WTC11 (cell line): ENCODE measurements at regions not wholly inside any gene's neighbourhood (a gene's known extent, or its start where the extent isn't known, plus 50 kb on each side); places are given as distances from the start of the nearest gene placed in this dataset.

Experiments used
- ATAC-seq: fragments of 200-7000 bp; cut with Tn5 transposase; 2 replicates; pipeline ENCODE4 v1.10.0; 2021; ENCODE audit warnings: mild to moderate bottlenecking, moderate library complexity
- CTCF ChIA-PET: fragments of 300-600 bp; sonication (Branson Sonifier 250); formaldehyde crosslinking; loops from one replicate; lab custom pipeline; 2021; ENCODE audit warnings: antibody characterized with exemption; lab: Charles Lee
- POLR2A ChIA-PET: fragments of 350-600 bp; sonication (Branson Sonifier 250); formaldehyde crosslinking; loops from one replicate; lab custom pipeline; 2021; ENCODE audit warnings: antibody characterized with exemption; lab: Charles Lee
- DNase-seq: peaks from one replicate; pipeline ENCODE4 v3.0.0; 2021; ENCODE audit warnings: low spot score
- H3K27ac Mint-ChIP-seq: 2 replicates; pipeline ENCODE4 v1.8.0; 2021; ENCODE audit warnings: mixed read lengths
- H3K27me3 Mint-ChIP-seq: 2 replicates; pipeline ENCODE4 v1.8.0; 2021; ENCODE audit warnings: low read depth, mild to moderate bottlenecking, moderate library complexity, mixed read lengths
- H3K36me3 Mint-ChIP-seq: 2 replicates; pipeline ENCODE4 v1.8.0; 2021; ENCODE audit warnings: mixed read lengths
- H3K4me1 Mint-ChIP-seq: 2 replicates; pipeline ENCODE4 v1.8.0; 2022; ENCODE audit warnings: mixed read lengths
- H3K4me3 Mint-ChIP-seq: 2 replicates; pipeline ENCODE4 v1.8.0; 2021; ENCODE audit warnings: mild to moderate bottlenecking, moderate library complexity, mixed read lengths
- H3K9me3 Mint-ChIP-seq: 2 replicates; pipeline ENCODE4 v1.8.0; 2021; ENCODE audit warnings: mixed read lengths
- ETV6 ChIP-seq: sonication (generic); formaldehyde crosslinking; IDR thresholded peaks from 2 replicates; pipeline ENCODE4 v1.8.1; 2022; ENCODE audit warnings: mild to moderate bottlenecking, missing genetic modification reagents
- FOXJ3 ChIP-seq: sonication (generic); formaldehyde crosslinking; IDR thresholded peaks from 2 replicates; pipeline ENCODE4 v1.9.0; 2021; ENCODE audit warnings: missing genetic modification reagents, mild to moderate bottlenecking, borderline replicate concordance
- GTF2I ChIP-seq: fragments of 250-450 bp; sonication (Bioruptor Pico); conservative IDR thresholded peaks from 2 replicates; pipeline ENCODE4 v1.4.0; 2021; ENCODE audit warnings: mild to moderate bottlenecking
- IRF2 ChIP-seq: sonication (generic); formaldehyde crosslinking; IDR thresholded peaks from 2 replicates; pipeline ENCODE4 v1.8.0; 2022; ENCODE audit warnings: low read depth, missing genetic modification reagents, borderline replicate concordance
- JAZF1 ChIP-seq: fragments of 250-450 bp; sonication (Bioruptor Pico); IDR thresholded peaks from 2 replicates; pipeline ENCODE4 v1.9.0; 2021; ENCODE audit warnings: moderate library complexity, mild to moderate bottlenecking, inconsistent platforms
- JUN ChIP-seq: sonication (generic); formaldehyde crosslinking; IDR thresholded peaks from 2 replicates; pipeline ENCODE4 v1.8.0; 2023; ENCODE audit warnings: mild to moderate bottlenecking, missing genetic modification reagents
- KAT7 ChIP-seq: sonication (generic); formaldehyde crosslinking; IDR thresholded peaks from 2 replicates; pipeline ENCODE4 v1.8.1; 2023; ENCODE audit warnings: missing genetic modification reagents, mild to moderate bottlenecking, borderline replicate concordance
- MYBL2 ChIP-seq: sonication (generic); formaldehyde crosslinking; IDR thresholded peaks from 2 replicates; pipeline ENCODE4 v1.8.1; 2023; ENCODE audit warnings: mild to moderate bottlenecking, moderate library complexity, missing genetic modification reagents
- NR2C2 ChIP-seq: sonication (generic); formaldehyde crosslinking; IDR thresholded peaks from 2 replicates; pipeline ENCODE4 v1.8.0; 2022; ENCODE audit warnings: mild to moderate bottlenecking, missing genetic modification reagents
- NR3C1 ChIP-seq: sonication (generic); formaldehyde crosslinking; conservative IDR thresholded peaks from 2 replicates; pipeline ENCODE4 v1.8.1; 2023; ENCODE audit warnings: low read depth, mild to moderate bottlenecking, missing genetic modification reagents
- PRRX2 ChIP-seq: fragments of 250-450 bp; sonication (Bioruptor Pico); IDR thresholded peaks from 2 replicates; pipeline ENCODE4 v1.8.0; 2021; ENCODE audit warnings: mild to moderate bottlenecking
- RELA ChIP-seq: sonication (generic); formaldehyde crosslinking; IDR thresholded peaks from 2 replicates; pipeline ENCODE4 v1.8.1; 2022; ENCODE audit warnings: missing genetic modification reagents, mild to moderate bottlenecking, borderline replicate concordance
- SMAD3 ChIP-seq: sonication (generic); formaldehyde crosslinking; IDR thresholded peaks from 2 replicates; pipeline ENCODE4 v1.8.0; 2022; ENCODE audit warnings: missing genetic modification reagents, mild to moderate bottlenecking, borderline replicate concordance
- SOX15 ChIP-seq: fragments of 250-450 bp; sonication (Bioruptor Pico); IDR thresholded peaks from 2 replicates; pipeline ENCODE4 v1.9.0; 2021; ENCODE audit warnings: mild to moderate bottlenecking
- TCF7 ChIP-seq: sonication (generic); formaldehyde crosslinking; IDR thresholded peaks from 2 replicates; pipeline ENCODE4 v1.8.0; 2022; ENCODE audit warnings: mild to moderate bottlenecking, low read depth, missing genetic modification reagents, moderate library complexity
- TEAD1 ChIP-seq: sonication (generic); formaldehyde crosslinking; IDR thresholded peaks from 2 replicates; pipeline ENCODE4 v1.8.0; 2022; ENCODE audit warnings: mild to moderate bottlenecking, missing genetic modification reagents
- TEAD4 ChIP-seq: sonication (generic); formaldehyde crosslinking; IDR thresholded peaks from 2 replicates; pipeline ENCODE4 v1.8.0; 2022; ENCODE audit warnings: mild to moderate bottlenecking, missing genetic modification reagents
- TP53 ChIP-seq: sonication (generic); formaldehyde crosslinking; IDR thresholded peaks from 2 replicates; pipeline ENCODE4 v1.8.1; 2023; ENCODE audit warnings: mild to moderate bottlenecking, missing genetic modification reagents
- USF1 ChIP-seq: sonication (generic); formaldehyde crosslinking; IDR thresholded peaks from 2 replicates; pipeline ENCODE4 v1.8.0; 2022; ENCODE audit warnings: mild to moderate bottlenecking, missing genetic modification reagents
- ZBTB21 ChIP-seq: sonication (generic); formaldehyde crosslinking; IDR thresholded peaks from 2 replicates; pipeline ENCODE4 v1.8.1; 2023; ENCODE audit warnings: mild to moderate bottlenecking, missing genetic modification reagents, borderline replicate concordance
- ZNF121 ChIP-seq: sonication (generic); formaldehyde crosslinking; IDR thresholded peaks from 2 replicates; pipeline ENCODE4 v1.8.0; 2023; ENCODE audit warnings: missing genetic modification reagents
- ZNF138 ChIP-seq: sonication (generic); formaldehyde crosslinking; conservative IDR thresholded peaks from 2 replicates; pipeline ENCODE4 v1.8.1; 2022; ENCODE audit warnings: mild to moderate bottlenecking, moderate library complexity, missing genetic modification reagents
- ZNF232 ChIP-seq: sonication (generic); formaldehyde crosslinking; IDR thresholded peaks from 2 replicates; pipeline ENCODE4 v1.8.0; 2022; ENCODE audit warnings: mild to moderate bottlenecking, missing genetic modification reagents
- ZNF317 ChIP-seq: sonication (generic); formaldehyde crosslinking; IDR thresholded peaks from 2 replicates; pipeline ENCODE4 v1.8.1; 2023; ENCODE audit warnings: low read depth, mild to moderate bottlenecking, moderate library complexity, missing genetic modification reagents, borderline replicate concordance
- ZNF423 ChIP-seq: fragments of 250-450 bp; sonication (Bioruptor Pico); IDR thresholded peaks from 2 replicates; pipeline ENCODE4 v2.1.2; 2022; ENCODE audit warnings: mild to moderate bottlenecking, moderate library complexity
- ZNF512 ChIP-seq: sonication (generic); formaldehyde crosslinking; IDR thresholded peaks from 2 replicates; pipeline ENCODE4 v1.8.1; 2022; ENCODE audit warnings: missing genetic modification reagents, borderline replicate concordance
- ZNF671 ChIP-seq: fragments of 250-450 bp; sonication (Bioruptor Pico); IDR thresholded peaks from 2 replicates; pipeline ENCODE4 v1.8.0; 2021; ENCODE audit warnings: mild to moderate bottlenecking
- TF ChIP-seq, protein P1 (sequence below): sonication (generic); formaldehyde crosslinking; IDR thresholded peaks from 2 replicates; pipeline ENCODE4 v1.8.0; 2022; ENCODE audit warnings: mild to moderate bottlenecking, missing genetic modification reagents
- TF ChIP-seq, protein P2 (sequence below): sonication (generic); formaldehyde crosslinking; conservative IDR thresholded peaks from 2 replicates; pipeline ENCODE4 v1.8.1; 2022; ENCODE audit warnings: mild to moderate bottlenecking, missing genetic modification reagents
- TF ChIP-seq, protein P3 (sequence below): sonication (generic); formaldehyde crosslinking; IDR thresholded peaks from 2 replicates; pipeline ENCODE4 v1.8.1; 2022; ENCODE audit warnings: mild to moderate bottlenecking, missing genetic modification reagents, moderate library complexity, borderline replicate concordance
- TF ChIP-seq, protein P4 (sequence below): sonication (generic); formaldehyde crosslinking; IDR thresholded peaks from 2 replicates; pipeline ENCODE4 v1.8.0; 2022; ENCODE audit warnings: mild to moderate bottlenecking, missing genetic modification reagents

- TF ChIP-seq SMAD3 (CRISPR knock-in tag): no peak
- no peak for TF ChIP-seq FOXJ3 (CRISPR knock-in tag)
- no peak for TF ChIP-seq MYBL2 (CRISPR knock-in tag)
- no peak for TF ChIP-seq TEAD4 (CRISPR knock-in tag)
- no peak for TF ChIP-seq ETV6 (CRISPR knock-in tag)
- TF ChIP-seq ZNF317: no peak
- no peak for TF ChIP-seq TEAD1 (CRISPR knock-in tag)
- TF ChIP-seq RELA (CRISPR knock-in tag): no peak
- TF ChIP-seq NR3C1: no peak
- no peak for TF ChIP-seq GTF2I
- TF ChIP-seq NR2C2: no peak
- TF ChIP-seq, protein P1, sequence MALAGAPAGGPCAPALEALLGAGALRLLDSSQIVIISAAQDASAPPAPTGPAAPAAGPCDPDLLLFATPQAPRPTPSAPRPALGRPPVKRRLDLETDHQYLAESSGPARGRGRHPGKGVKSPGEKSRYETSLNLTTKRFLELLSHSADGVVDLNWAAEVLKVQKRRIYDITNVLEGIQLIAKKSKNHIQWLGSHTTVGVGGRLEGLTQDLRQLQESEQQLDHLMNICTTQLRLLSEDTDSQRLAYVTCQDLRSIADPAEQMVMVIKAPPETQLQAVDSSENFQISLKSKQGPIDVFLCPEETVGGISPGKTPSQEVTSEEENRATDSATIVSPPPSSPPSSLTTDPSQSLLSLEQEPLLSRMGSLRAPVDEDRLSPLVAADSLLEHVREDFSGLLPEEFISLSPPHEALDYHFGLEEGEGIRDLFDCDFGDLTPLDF (CRISPR knock-in tag): no peak
- no peak for TF ChIP-seq USF1 (CRISPR knock-in tag)
- TF ChIP-seq PRRX2 (CRISPR knock-in tag): no peak
- TF ChIP-seq ZNF232 (CRISPR knock-in tag): no peak
- no peak for TF ChIP-seq KAT7 (CRISPR knock-in tag)
- TF ChIP-seq, protein P2, sequence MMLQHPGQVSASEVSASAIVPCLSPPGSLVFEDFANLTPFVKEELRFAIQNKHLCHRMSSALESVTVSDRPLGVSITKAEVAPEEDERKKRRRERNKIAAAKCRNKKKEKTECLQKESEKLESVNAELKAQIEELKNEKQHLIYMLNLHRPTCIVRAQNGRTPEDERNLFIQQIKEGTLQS (CRISPR knock-in tag): no peak
- TF ChIP-seq ZNF671 (CRISPR knock-in tag): no peak
- TF ChIP-seq ZNF512 (CRISPR knock-in tag): no peak
- TF ChIP-seq TP53 (CRISPR knock-in tag): no peak
- Mint-ChIP-seq H3K36me3 (no peaks in the 10 kb centered on the region), H3K27ac (no peak overlapping the region), H3K4me1 (peaks cover 9% of the 10 kb centered on the region), H3K27me3 (no peaks in the 10 kb centered on the region), H3K4me3 (no peak overlapping the region), H3K9me3 (no peaks in the 10 kb centered on the region)
- ATAC-seq (no peak), DNase-seq (no peak)
- ChIA-PET POLR2A (no interaction called here), CTCF (no interaction called here)
Observed at GRCh38 chr6:113701552-113702254, 155.4 kb upstream of the MARCKS start.

DNA sequence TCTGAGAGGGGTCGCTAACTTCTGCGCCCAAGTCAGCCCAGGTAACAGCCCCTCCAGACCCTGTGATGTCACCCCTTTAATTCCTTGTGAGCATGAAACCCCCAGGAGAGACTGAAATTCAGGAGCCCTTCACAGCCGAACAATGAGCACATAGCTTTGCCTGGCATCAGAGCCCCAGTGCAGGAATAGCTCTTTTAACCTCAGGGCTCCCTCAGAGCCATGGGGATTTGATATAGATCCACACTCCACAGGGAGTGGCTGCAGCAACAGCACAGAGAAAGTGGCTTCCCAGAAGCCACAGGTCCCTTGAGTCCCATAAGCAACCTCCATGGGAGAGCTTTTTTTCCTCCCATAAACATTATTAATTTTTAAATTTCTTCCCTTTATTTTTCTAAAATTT, 150.0 kb upstream of the MARCKS start:
- no peaks in the 10 kb centered on the region for H3K9me3 Mint-ChIP-seq
- H3K27me3 Mint-ChIP-seq: no peaks in the 10 kb centered on the region
- ATAC-seq: peak; percentile 34
- DNase-seq: no peak
- H3K27ac Mint-ChIP-seq: no peak overlapping the region
- no peak overlapping the region for H3K4me3 Mint-ChIP-seq
- ChIA-PET POLR2A (no interaction called here), CTCF (no interaction called here)
- 0 out of 2 replicates have a peak, but pooled peaks cover 2% of the 10 kb centered on the region for H3K4me1 Mint-ChIP-seq
- H3K36me3 Mint-ChIP-seq: no peaks in the 10 kb centered on the region
- TF ChIP-seq TCF7 (no peak), ZBTB21 (CRISPR knock-in tag) (no peak), JUN (CRISPR knock-in tag) (no peak), KAT7 (CRISPR knock-in tag) (no peak), SOX15 (CRISPR knock-in tag) (no peak), JAZF1 (no peak), GTF2I (no peak), ZNF423 (CRISPR knock-in tag) (no peak), IRF2 (CRISPR knock-in tag) (no peak), ZNF138 (CRISPR knock-in tag) (no peak), ZNF121 (CRISPR knock-in tag) (no peak)
- TF ChIP-seq, protein P3, sequence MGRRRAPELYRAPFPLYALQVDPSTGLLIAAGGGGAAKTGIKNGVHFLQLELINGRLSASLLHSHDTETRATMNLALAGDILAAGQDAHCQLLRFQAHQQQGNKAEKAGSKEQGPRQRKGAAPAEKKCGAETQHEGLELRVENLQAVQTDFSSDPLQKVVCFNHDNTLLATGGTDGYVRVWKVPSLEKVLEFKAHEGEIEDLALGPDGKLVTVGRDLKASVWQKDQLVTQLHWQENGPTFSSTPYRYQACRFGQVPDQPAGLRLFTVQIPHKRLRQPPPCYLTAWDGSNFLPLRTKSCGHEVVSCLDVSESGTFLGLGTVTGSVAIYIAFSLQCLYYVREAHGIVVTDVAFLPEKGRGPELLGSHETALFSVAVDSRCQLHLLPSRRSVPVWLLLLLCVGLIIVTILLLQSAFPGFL (CRISPR knock-in tag): no peak
- TF ChIP-seq, protein P4, sequence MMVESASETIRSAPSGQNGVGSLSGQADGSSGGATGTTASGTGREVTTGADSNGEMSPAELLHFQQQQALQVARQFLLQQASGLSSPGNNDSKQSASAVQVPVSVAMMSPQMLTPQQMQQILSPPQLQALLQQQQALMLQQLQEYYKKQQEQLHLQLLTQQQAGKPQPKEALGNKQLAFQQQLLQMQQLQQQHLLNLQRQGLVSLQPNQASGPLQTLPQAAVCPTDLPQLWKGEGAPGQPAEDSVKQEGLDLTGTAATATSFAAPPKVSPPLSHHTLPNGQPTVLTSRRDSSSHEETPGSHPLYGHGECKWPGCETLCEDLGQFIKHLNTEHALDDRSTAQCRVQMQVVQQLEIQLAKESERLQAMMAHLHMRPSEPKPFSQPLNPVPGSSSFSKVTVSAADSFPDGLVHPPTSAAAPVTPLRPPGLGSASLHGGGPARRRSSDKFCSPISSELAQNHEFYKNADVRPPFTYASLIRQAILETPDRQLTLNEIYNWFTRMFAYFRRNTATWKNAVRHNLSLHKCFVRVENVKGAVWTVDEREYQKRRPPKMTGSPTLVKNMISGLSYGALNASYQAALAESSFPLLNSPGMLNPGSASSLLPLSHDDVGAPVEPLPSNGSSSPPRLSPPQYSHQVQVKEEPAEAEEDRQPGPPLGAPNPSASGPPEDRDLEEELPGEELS (CRISPR knock-in tag): no peak
